Lung microvascular endothelial cell (primary cell): ENCODE measurements at regions not wholly inside any gene's neighbourhood (a gene's known extent, or its start where the extent isn't known, plus 50 kb on each side); places are given as distances from the start of the nearest gene placed in this dataset.
"Not testable (repeated sequence)": the region's sequence is repeated elsewhere in the genome, so short reads cannot be mapped to it uniquely, and the experiment has no call there.

Experiments used
- DNase-seq, 2 donors: peaks; one replicate each; pipeline versions ENCODE4 v3.0.0 to v3.0.0-alpha.2; 2010; ENCODE audit warnings: low read depth in 2 of 2

- DNase-seq = no peak
These were observed 98.3 kb downstream of the BACH1 start for GRCh38 chr21:29396951-29397455.

GRCh38 chr21:29403301-29403700 is 104.6 kb downstream of the BACH1 start:
- no peak for DNase-seq

GRCh38 chr21:29403922-29404538 is 105.3 kb downstream of the BACH1 start:
- DNase-seq = no peak

GRCh38 chr21:29405503-29406122 is 106.9 kb downstream of the BACH1 start:
- DNase-seq = no peak

GRCh38 chr21:29406385-29406784 is 107.7 kb downstream of the BACH1 start:
- DNase-seq = no peak

- DNase-seq = no peak
These were observed 108.8 kb downstream of the BACH1 start for GRCh38 chr21:29407571-29407970.

- DNase-seq = no peak
These were observed 115.0 kb downstream of the BACH1 start for GRCh38 chr21:29413683-29414082.

- DNase-seq = no peak
These were observed 117.5 kb downstream of the BACH1 start for GRCh38 chr21:29416268-29416667.

GRCh38 chr21:29418813-29419212 is 120.1 kb downstream of the BACH1 start:
- no peak for DNase-seq

- DNase-seq = no peak
These were observed 120.7 kb downstream of the BACH1 start for GRCh38 chr21:29419422-29419821.

- no peak for DNase-seq
These were observed 124.6 kb downstream of the BACH1 start for GRCh38 chr21:29423099-29423870.

GRCh38 chr21:29424728-29425127 is 126.0 kb downstream of the BACH1 start:
- no peak for DNase-seq

GRCh38 chr21:29429218-29429617 is 130.5 kb downstream of the BACH1 start:
- no peak for DNase-seq

GRCh38 chr21:29430030-29430429 is 131.3 kb downstream of the BACH1 start:
- no peak for DNase-seq

GRCh38 chr21:29430576-29430975 is 131.9 kb downstream of the BACH1 start:
- DNase-seq = no peak

GRCh38 chr21:29431178-29431577 is 132.5 kb downstream of the BACH1 start:
- DNase-seq = no peak

GRCh38 chr21:29431680-29432079 is 133.0 kb downstream of the BACH1 start:
- no peak for DNase-seq

- no peak for DNase-seq
These were observed 134.8 kb downstream of the BACH1 start for GRCh38 chr21:29433366-29434059.

- DNase-seq = no peak
These were observed 135.4 kb downstream of the BACH1 start for GRCh38 chr21:29434081-29434480.

GRCh38 chr21:29434982-29435381 is 136.3 kb downstream of the BACH1 start:
- DNase-seq = not testable (repeated sequence)

GRCh38 chr21:29436143-29436542 is 137.4 kb downstream of the BACH1 start:
- no peak for DNase-seq

GRCh38 chr21:29436650-29437049 is 137.9 kb downstream of the BACH1 start:
- no peak for DNase-seq
